CD4-positive, alpha-beta T cell treated with Interleukin-15 for 1 hour (primary cell): ENCODE measurements at regions not wholly inside any gene's neighbourhood (a gene's known extent, or its start where the extent isn't known, plus 50 kb on each side); places are given as distances from the start of the nearest gene placed in this dataset.

Source experiments
- DNase-seq: peaks from one replicate; pipeline ENCODE4 v3.0.0-alpha.2; 2020

DNA sequence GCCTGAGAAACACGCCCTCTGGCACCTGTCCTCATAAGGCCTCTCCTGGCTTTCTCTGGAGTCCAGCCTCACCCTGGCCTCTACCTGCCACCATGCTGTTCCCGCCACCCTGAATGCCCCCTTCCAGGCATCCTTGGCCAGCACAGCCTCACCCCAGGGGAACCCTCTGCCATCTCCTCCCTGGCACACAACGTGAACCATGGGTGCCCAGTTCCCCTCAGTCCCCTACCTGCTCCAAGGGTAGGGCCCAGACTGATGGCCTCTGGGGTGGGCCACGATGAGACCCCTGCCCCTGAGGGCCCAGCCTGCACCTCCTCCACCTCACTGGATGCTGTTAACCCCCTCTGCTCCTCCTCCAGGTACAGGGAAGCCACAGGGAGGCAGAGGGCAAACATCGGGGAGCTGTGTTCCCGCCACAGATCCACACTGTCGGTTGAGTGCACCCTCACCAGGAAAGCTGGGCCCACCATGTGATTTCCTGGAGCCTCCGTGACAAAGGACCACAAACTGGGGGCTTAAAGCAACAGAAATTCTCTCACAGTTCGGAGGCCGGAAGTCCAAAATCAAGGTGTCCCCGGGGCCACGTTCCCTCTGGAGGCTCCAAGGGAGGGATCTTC lies 169.6 kb downstream of the BRD1 start:
- DNase-seq = no peak

DNA sequence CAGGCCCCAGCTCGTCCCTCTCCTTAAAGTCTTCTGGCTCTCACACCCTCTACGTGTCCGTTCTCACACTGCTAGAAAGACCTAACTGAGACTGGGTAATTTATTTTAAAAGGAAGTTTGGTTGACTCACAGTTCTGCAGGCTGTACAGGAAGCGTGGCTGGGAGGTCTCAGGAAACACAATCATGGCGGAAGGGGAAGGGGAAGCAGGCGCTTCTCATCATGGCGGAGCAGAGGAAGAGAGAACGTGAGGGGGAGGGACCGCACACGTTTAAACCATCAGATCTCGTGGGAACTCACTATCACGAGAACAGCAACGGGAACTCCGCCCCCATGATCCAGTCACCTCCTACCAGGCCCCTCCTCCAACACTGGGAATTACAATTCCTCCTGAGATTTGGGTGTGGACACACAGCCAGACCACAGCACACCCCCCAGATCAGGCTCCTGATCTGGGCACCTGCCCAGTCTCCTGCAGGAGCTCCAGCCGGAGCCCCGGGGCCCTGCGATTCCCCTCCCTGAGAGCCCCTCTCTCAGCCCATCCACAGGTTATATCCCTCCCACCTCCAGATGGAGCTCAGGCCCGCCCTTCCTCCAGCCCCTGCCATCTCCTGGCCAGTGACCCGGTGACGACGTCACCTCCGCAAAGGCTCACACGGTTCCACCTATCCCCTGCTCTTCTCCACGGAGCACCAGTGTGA lies 170.2 kb downstream of the BRD1 start:
- DNase-seq = peak; percentile 89

DNA sequence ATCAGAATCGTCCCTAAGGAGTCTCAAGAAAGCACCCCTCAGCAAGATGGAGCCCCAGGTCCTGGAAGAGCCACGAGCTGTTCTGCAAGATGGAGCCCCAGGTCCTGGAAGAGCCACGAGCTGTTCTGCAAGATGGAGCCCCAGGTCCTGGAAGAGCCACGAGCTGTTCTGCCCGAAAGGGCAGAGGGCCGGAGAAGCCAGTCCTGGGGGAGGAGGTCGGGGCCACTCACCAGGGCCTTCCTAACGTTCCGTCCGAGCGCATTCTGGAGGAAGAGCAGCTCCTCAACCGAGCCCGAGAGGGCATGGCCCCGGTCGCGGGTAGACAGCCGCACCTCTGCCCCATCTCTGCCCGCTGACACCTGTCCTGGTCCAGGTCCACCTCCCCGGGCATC lies 170.8 kb downstream of the BRD1 start:
- DNase-seq = peak; percentile 29

DNA sequence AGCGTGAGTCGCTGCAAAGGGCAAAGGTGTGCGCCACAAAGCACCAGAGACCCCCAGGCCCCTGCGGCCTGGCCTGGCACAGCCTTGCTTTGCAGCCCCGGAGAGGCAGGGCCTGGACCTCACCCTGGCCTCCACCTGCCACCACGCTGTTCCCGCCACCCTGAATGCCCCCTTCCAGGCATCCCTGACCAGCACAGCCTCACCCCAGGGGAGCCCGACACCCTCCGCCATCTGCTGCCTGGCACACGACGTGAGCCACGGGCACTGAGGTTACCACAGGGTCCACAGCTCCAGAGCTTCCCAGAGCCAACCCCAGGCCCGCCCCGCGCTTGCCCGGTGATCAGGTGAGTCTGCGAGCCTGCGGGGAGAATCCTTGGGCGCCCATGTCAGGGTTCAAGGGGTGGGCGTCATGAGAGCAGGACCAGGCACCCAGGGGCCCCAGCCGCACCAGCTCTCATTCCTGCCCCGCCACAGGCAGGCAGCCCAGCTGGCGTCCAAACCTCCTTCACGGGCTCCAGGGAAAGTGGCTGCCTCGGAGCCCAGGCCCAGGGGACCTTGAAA lies 171.3 kb downstream of the BRD1 start:
- DNase-seq = no peak

DNA sequence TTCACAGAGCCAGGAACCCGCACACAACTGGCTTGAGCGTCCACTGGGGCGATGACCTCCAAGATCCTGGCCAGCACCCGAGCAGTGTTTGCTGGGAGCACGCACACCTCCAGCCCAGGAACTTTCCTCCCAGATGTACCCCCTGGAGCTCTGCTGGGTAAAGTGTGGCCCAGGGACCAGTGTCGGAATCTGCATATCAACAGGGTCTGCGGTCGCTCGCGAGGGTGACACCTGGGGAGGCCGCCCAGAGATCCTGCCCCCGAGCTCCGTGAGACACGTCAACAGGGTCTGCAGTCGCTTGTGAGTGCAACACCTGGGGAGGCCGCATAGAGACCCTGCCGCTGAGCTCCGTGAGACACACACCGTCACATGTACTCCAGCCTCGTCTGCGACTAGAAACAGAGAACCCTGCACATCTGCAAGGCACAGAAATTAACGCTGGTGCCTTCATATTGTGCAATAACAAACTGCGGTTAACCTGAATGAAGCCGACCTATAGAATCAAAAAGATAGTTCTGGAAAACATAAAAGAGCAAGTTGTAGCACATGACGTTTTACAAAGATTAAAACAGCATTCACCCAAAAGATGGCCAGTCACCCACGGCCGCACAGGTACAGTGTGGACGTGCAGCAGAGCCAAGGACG lies 172.4 kb downstream of the BRD1 start:
- no peak for DNase-seq

DNA sequence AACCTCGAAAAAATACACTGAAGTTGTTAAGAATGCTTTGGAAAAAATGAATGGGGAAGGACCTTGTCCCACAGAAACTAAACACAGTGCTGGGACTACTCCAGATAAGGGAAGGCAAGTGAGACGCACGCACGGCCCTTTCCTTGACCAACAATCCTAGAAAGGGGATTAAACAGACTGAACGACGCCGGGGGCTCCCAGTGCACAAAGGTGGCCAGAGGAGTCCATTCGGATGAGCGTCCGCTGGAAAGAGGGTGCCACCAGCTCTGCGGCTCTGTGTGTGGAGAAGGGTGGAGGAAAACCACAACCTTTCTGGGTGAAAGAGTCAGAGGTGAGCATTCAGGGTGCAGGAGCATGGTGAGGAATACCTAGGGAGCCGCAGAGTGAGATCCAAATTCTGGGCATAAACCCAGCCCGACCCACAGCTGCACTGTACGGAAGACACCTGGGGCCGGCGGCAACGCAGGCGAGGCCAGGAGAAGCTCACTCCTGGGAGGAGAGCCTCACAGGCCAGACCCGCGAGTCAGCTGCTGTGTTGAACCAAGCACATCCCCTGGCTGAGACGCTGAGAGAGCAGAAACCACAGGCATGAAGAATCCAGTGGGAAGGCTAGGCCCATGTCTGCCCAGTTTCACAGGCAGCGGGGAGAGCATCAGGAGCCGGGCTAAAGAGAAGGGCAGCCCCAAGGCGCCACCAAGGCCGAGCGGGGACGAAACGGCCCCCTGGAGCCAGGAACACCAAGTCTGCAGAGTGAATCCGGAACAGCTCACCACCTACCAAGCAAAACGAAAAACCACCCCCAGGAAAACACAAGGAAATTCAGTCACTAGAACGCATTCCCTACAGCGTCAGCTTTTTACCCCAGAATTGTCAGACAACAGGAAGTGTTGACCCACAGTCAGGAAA lies 177.1 kb downstream of the BRD1 start:
- no peak for DNase-seq

- no peak for DNase-seq
Measured at GRCh38 chr22:49649166-49650068, 178.3 kb downstream of the BRD1 start.

DNA sequence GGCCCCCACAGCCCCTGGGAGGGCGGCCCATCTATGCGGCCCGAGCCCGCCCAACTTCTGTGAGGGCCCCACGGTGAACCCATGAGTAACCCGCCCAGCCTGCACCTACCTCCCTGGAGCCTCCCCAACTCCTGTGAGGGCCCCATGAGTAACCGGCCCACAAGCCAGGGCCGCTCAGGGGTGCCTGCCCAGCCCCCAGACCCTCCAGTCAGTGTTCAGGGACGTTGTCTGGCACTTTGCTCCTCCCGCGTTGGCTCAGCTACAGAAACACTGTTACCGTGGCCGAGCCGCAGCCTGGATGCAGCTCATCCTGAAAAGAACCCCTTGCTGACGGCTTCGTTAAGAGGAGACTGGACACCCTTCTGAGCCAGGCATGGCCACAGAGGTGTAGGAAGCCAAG lies 179.6 kb downstream of the BRD1 start:
- no peak for DNase-seq

GRCh38 chr22:49647627-49648026 lies 180.0 kb downstream of the BRD1 start:
- no peak for DNase-seq

DNA sequence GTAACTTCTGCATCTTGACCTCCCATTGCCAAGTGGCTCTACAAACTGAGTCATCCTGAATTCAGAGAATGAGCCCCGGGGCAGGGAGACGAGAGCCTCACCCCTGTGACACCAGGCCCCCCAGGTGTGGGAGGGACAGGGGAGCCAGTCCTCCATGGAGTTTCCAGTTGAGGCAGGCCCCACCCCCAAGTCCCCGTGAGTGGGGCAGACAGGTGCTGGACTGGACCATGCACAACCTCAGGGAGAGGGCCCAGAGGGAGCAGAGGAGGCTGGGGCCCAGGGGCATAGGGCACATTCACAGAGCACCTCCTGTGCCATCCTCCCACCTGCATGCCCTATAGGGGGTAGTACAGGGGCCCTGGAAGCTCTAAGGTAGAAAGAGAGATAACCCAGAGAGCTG lies 180.8 kb downstream of the BRD1 start:
- no peak for DNase-seq

- DNase-seq = no peak
Measured at GRCh38 chr22:49645791-49646550, 181.7 kb downstream of the BRD1 start.

GRCh38 chr22:49645257-49645656 lies 182.4 kb downstream of the BRD1 start:
- no peak for DNase-seq

DNA sequence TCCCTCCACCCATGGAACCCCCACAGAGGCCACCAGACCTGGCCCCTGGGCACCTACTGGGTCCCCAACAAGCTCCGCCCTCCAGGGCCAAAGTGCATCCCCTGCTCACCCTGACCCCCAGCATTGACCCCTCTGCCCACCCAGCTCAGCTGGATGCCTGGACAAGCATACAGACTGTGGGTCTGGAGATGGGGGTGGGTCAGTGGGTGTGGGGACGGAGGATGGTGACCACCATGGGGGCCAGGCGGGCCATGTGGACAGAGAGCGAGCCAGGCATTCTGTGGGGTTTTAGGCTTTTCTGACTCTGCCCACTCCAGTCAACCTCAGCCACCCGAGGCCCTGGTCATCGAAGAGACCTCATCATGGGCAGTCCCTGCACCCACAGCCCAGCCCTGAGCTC lies 183.7 kb downstream of the BRD1 start:
- no peak for DNase-seq

- DNase-seq = no peak
Measured at GRCh38 chr22:49643466-49643865, 184.2 kb downstream of the BRD1 start.

- DNase-seq = no peak
Measured at GRCh38 chr22:49642741-49643140, 184.9 kb downstream of the BRD1 start.

- no peak for DNase-seq
Measured at GRCh38 chr22:49642331-49642730, 185.3 kb downstream of the BRD1 start.

DNA sequence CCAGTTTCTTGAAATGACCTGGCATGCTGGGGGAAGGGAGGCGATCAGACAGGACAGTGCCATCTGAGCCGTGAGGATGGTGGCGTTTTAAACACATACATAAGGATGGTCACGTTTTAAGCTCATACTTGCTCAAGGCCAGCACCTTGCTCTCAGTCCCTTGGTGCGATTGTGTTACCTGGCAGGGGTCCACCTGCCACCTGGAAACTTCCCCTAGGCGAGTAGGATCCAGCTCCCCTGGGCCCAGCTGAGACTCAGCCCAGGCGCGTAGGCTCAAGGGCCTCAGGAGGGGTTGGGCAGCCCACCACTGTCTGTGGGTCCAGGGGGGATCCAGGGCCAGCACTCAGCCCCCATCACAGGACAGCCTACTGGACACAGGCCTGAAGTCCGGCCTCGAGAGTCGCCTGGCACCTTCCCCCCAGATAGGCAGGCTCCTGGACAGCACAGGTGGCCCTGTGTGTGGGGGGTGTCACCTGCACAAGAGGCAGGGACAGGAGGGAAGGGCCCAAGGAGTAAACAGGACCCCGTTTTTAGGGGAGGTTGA lies 185.8 kb downstream of the BRD1 start:
- DNase-seq = no peak

GRCh38 chr22:49640366-49641095 lies 187.1 kb downstream of the BRD1 start:
- no peak for DNase-seq

- no peak for DNase-seq
Measured at GRCh38 chr22:49639956-49640355, 187.7 kb downstream of the BRD1 start.

DNA sequence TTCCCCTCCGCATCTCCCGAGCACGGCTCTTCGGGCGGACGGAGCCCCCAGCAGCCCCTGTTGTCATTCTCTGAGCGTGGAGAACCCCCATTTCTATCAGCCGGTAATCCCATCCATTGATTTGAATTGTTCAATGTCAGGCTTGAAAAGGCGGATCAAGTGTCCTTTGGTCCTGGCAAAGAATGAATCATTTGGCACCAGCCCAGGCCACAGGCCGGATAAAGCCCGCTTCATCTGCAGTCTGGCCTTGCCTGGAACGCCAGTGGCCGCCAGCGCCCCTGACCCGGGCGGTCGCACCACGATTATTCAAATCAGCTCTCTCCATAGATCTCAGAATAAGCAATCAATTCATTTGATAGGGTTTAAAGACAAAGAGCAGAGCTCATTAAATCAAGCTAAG lies 188.9 kb downstream of the BRD1 start:
- no peak for DNase-seq
